NT2/D1 (cell line): ENCODE measurements at regions not wholly inside any gene's neighbourhood (a gene's known extent, or its start where the extent isn't known, plus 50 kb on each side); places are given as distances from the start of the nearest gene placed in this dataset.

Experiments used
- SUZ12 ChIP-seq: IDR thresholded peaks from 2 replicates; pipeline ENCODE4 v1.6.1; 2011; ENCODE audit not compliant: insufficient read length, insufficient read depth; ENCODE audit errors: extremely low read depth
- ZNF274 ChIP-seq: IDR thresholded peaks from 2 replicates; pipeline ENCODE4 v1.6.1; 2011; ENCODE audit warnings: mild to moderate bottlenecking, low read depth, low read length

GRCh38 chr14:85150166-85150565, 379.8 kb upstream of the FLRT2 start:
- no peak for TF ChIP-seq ZNF274
- no peak for TF ChIP-seq SUZ12
